Stimulated activated memory B cell treated with anti-CD40 and anti-IgM and Interleukin-4, amounts not matched to agents 10 μg/mL and 1 μg/mL and 100 μg/mL, for 72 hours (primary cell): ENCODE measurements at regions not wholly inside any gene's neighbourhood (a gene's known extent, or its start where the extent isn't known, plus 50 kb on each side); places are given as distances from the start of the nearest gene placed in this dataset.

Experiments used
- ATAC-seq: fragments of 150-1000 bp; cut with Tn5 transposase; 2 replicates; pipeline ENCODE4 v1.10.0; 2021
- H3K27ac Mint-ChIP-seq: one replicate; pipeline ENCODE4 v1.8.0; 2022; ENCODE audit warnings: mild to moderate bottlenecking, mixed read lengths
- H3K27me3 Mint-ChIP-seq: one replicate; pipeline ENCODE4 v1.8.0; 2022; ENCODE audit warnings: mixed read lengths
- H3K36me3 Mint-ChIP-seq: one replicate; pipeline ENCODE4 v1.8.0; 2022; ENCODE audit warnings: mixed read lengths
- H3K4me1 Mint-ChIP-seq: one replicate; pipeline ENCODE4 v1.8.0; 2022; ENCODE audit warnings: mixed read lengths
- H3K4me3 Mint-ChIP-seq: one replicate; pipeline ENCODE4 v1.8.0; 2022; ENCODE audit warnings: mild to moderate bottlenecking, moderate library complexity, mixed read lengths
- H3K9me3 Mint-ChIP-seq: one replicate; pipeline ENCODE4 v1.8.0; 2022; ENCODE audit warnings: mixed read lengths

DNA sequence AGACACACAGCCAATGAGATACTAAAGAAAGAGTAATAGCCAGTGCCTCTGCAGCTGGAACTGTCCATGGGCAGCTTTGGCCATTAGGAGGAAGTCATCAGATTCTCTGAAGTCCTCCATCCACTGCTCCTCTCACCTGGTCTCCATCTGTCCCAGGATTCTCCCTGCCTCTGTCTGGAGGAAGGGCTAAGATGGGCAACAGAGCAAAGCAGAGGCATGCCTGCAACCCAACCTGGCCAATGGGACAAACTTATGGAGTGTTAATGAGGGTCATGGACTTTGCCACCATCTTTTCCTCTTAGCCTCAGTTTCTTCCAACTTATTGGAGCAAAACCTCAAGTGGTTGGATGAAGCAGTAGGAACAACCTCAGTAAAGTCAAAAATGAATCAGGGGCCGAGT is 91.5 kb upstream of the SIX3 start:
- peaks cover 46% of the 10 kb centered on the region for H3K27me3 Mint-ChIP-seq
- no peak for ATAC-seq
- no peaks in the 10 kb centered on the region for H3K4me1 Mint-ChIP-seq
- H3K9me3 Mint-ChIP-seq: no peaks in the 10 kb centered on the region
- no peak overlapping the region for H3K4me3 Mint-ChIP-seq
- no peak overlapping the region for H3K27ac Mint-ChIP-seq
- no peaks in the 10 kb centered on the region for H3K36me3 Mint-ChIP-seq

DNA sequence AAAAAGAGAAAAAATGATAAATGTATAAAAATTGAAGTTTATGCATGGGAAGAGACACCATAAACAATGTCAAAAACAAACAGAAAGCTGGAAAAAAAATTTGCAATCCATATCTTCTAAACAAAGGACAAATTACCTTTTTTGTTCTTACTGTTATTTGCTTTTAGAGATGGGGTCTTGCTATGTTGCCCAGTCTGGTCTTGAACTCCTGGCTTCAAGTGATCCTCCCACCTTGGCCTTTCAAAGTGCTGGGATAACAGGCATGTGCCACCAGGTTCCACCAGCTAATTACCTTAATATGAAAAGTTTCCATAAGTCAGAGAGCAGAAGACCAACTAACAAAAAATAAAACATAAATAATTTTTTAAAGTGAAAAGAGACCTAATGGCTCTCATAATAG is 90.0 kb upstream of the SIX3 start:
- Mint-ChIP-seq H3K27ac (no peak overlapping the region), H3K27me3 (peaks cover 51% of the 10 kb centered on the region), H3K4me1 (no peaks in the 10 kb centered on the region), H3K4me3 (no peak overlapping the region), H3K36me3 (no peaks in the 10 kb centered on the region), H3K9me3 (no peaks in the 10 kb centered on the region)
- no peak for ATAC-seq

DNA sequence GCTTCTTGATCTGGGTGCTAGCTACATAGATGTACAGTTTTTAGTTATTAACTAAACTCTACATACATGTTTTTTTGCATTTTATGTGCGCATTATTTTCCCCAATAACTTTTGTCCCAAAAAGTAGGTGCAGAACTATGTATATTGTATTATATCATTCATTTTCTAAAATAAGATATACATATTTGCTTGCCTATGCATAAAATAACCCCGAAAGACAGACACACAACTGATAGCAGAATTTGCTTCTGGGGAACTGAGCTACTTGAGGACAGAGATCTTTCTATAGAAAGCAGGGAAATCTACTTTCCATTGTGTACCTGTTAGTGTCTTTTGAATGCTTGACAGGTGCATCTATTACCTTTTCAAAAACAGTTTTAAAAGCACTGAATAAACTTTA is 88.9 kb upstream of the SIX3 start:
- Mint-ChIP-seq H3K27me3 (peaks cover 46% of the 10 kb centered on the region), H3K4me3 (no peak overlapping the region), H3K4me1 (no peaks in the 10 kb centered on the region), H3K36me3 (no peaks in the 10 kb centered on the region), H3K9me3 (no peaks in the 10 kb centered on the region), H3K27ac (no peak overlapping the region)
- ATAC-seq: no peak

DNA sequence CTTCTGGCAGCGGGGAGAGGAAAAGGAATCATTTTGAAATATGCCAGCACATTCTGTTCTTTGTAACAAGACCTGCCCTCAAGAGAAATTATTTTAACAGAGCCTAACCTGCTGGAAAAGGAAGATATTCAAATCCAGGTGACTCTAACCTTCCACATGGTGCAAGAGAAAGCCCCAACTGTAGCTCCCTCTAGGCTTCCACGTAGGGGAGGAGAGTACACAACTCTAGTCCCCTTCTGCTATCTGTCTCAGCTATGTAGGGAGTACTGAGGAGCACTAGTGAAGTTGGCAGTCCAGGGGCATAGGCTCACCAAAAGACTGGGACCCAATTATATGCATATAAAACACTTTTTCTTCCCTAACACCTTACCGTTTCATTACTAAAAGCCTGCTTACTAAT is 82.2 kb upstream of the SIX3 start:
- Mint-ChIP-seq H3K27me3 (peaks cover 69% of the 10 kb centered on the region), H3K4me1 (no peaks in the 10 kb centered on the region), H3K4me3 (no peak overlapping the region), H3K27ac (no peak overlapping the region), H3K9me3 (peaks cover 15% of the 10 kb centered on the region), H3K36me3 (no peaks in the 10 kb centered on the region)
- no peak for ATAC-seq

DNA sequence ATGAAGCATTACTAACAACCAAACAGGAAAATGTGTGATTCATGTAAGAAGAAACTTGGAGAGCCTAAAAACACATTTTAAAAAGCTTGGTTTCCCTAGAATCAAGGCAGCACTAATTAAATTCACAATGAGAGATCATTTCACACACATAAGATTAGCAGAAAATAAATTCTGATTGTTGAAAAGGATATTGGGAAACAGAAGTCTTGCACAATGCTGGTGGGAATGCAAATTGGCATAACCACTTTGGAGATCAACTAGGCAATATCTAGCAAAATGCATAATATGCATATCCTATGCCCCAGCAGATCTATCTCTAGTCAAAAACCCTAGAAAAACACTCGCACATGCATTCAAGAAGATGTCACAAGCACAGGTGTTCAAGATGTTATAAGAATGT is 75.3 kb upstream of the SIX3 start:
- Mint-ChIP-seq H3K4me3 (no peak overlapping the region), H3K27me3 (peaks cover 29% of the 10 kb centered on the region), H3K9me3 (peaks cover 2% of the 10 kb centered on the region), H3K27ac (no peak overlapping the region), H3K4me1 (no peaks in the 10 kb centered on the region), H3K36me3 (no peaks in the 10 kb centered on the region)
- ATAC-seq: no peak

DNA sequence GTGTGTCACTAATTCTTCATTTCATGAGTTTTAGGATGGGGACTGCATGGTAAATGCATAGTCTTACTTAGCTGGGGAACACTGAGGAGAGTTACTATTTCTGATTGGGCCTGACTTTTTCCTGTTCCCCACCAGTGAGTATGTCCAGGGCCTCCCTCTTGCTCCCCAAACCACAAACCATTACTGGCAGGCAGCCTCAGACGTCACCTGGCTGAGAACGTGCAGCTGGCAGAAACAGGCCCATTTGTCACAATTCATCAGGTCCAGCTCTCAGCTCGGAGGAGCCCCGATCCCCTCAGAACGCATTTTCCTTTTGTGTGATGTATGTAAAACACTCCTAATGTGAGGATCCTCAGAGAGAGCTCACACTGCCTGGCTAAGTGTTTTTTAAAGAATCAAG is 71.7 kb upstream of the SIX3 start:
- Mint-ChIP-seq H3K27me3 (peaks cover 1% of the 10 kb centered on the region), H3K36me3 (no peaks in the 10 kb centered on the region), H3K4me3 (no peak overlapping the region), H3K27ac (no peak overlapping the region), H3K9me3 (no peaks in the 10 kb centered on the region), H3K4me1 (no peaks in the 10 kb centered on the region)
- ATAC-seq: no peak

DNA sequence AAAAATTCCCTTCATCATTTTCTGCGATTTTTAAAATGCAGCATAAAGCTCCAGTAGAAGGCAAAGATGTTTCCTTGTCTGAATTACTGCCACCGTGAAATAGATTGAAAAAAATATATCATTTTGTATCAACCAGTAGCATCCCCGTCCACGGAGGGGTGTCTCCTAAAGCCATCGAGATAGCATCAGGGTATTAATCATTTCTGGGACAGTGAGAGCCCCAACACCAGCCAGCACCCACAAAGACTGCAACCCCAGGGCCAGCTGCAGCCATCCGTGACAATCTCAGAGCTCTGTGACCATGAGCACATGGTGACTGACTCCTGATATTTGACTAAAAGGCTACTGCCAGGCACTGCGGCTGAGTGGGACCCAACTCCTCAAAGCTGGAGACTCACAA is 64.1 kb upstream of the SIX3 start:
- H3K27ac Mint-ChIP-seq: no peak overlapping the region
- H3K9me3 Mint-ChIP-seq: peaks cover 8% of the 10 kb centered on the region
- H3K4me1 Mint-ChIP-seq: no peaks in the 10 kb centered on the region
- ATAC-seq: no peak
- peaks cover 6% of the 10 kb centered on the region for H3K36me3 Mint-ChIP-seq
- H3K4me3 Mint-ChIP-seq: no peak overlapping the region
- H3K27me3 Mint-ChIP-seq: peaks cover 22% of the 10 kb centered on the region

DNA sequence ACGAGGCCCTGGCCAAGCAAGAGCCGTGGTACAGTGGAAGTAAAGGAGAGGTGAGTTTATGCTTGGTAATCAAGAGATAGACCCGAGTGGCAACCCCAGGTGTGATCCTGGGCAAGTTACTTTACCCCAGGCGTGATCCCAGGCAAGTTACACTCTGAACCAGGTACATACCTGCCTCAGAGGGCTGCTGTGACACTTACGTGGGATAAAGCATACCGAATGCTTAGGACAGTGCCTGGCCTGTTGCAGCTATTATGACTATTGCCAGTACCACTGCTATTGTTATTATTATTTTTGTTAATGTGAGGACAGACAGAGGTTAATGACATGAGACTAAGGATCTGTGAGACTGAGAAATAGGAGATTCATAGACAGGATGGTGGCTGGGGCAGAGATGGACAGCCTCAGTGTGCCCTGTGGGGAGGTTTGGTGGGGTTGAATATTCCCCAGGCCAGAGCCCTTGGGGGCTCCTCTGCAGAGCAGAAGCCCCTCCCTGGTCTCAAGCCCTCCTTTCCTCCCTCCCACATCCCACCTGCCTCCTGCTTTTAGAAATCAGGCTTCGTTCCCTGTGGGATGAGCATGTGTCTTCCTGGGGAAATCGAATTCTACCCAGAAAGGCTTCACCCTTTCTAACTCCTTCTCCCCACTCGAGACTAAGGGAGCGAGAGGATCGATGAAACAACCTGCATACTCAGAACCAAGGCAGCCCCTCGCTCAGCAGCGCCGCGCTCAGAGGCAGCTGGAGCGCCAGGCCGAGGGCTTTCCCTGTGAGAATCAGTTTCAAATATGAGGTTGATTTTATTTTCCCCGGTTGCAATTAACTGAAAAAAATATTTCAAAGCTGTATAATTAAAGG is 62.0 kb upstream of the SIX3 start:
- Mint-ChIP-seq H3K4me3 (no peak overlapping the region), H3K4me1 (no peaks in the 10 kb centered on the region), H3K27me3 (peaks cover 22% of the 10 kb centered on the region), H3K9me3 (peaks cover 8% of the 10 kb centered on the region), H3K27ac (no peak overlapping the region), H3K36me3 (peaks cover 6% of the 10 kb centered on the region)
- ATAC-seq: no peak

DNA sequence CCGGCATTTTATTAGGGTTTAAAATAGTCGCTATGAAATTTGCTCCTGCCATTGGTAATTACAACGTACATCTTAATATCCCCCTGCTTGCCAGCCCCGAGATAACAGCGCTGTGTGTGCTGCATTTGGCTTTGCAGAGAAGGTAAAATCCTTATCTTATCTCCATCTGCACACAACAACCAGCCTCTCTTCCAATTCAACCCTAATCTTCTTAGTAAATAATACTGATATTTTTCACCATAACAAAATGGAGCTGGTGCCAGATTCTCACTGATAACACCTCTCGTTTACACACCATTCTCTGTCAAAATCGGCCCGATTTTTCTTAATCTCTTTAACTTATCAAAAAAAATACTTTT is 61.4 kb upstream of the SIX3 start:
- Mint-ChIP-seq H3K27ac (no peak overlapping the region), H3K4me3 (no peak overlapping the region), H3K36me3 (peaks cover 4% of the 10 kb centered on the region), H3K4me1 (no peaks in the 10 kb centered on the region), H3K27me3 (peaks cover 17% of the 10 kb centered on the region), H3K9me3 (peaks cover 7% of the 10 kb centered on the region)
- ATAC-seq: no peak

DNA sequence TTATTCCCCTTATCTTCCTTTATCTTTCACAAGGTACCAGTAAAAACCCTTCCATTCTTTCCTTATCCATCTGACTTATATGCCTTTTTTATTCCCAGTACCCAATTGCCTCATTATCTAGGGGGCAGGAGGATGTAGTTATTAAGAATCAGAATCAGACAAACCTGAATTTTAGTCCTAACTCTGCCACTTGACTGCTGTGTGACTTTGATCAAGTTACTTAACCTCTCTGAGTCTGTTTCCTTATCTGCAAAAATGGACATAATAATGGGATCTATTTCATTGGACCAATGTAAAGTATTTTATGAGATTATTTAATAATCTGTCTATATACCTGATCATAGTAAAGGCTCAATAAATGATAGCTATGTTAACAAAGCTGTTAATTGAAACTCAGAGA is 59.6 kb upstream of the SIX3 start:
- Mint-ChIP-seq H3K36me3 (no peaks in the 10 kb centered on the region), H3K27me3 (peaks cover 8% of the 10 kb centered on the region), H3K4me1 (no peaks in the 10 kb centered on the region), H3K27ac (no peak overlapping the region), H3K4me3 (no peak overlapping the region), H3K9me3 (no peaks in the 10 kb centered on the region)
- no peak for ATAC-seq

DNA sequence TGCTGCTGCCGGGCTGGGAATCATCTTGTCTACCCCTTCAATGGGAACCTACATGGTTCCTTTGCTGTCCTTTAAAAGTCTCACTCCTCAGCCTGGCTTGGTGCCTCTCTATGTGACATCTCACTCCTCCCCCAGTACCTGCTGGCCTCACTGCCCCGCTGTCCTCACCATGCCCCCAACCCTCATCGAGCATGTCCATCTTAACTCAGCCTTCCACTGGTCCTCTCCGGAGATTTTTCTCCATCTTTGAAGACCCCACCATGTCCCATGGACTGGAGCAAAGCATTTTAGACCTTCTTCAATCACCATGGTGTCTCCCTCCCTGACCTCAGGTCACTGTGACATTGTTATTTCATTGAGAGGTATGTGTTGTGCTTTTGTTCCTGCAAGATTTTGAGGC is 58.1 kb upstream of the SIX3 start:
- no peak overlapping the region for H3K27ac Mint-ChIP-seq
- ATAC-seq: no peak
- no peaks in the 10 kb centered on the region for H3K4me1 Mint-ChIP-seq
- no peak overlapping the region for H3K4me3 Mint-ChIP-seq
- peaks cover 16% of the 10 kb centered on the region for H3K27me3 Mint-ChIP-seq
- H3K36me3 Mint-ChIP-seq: no peaks in the 10 kb centered on the region
- no peaks in the 10 kb centered on the region for H3K9me3 Mint-ChIP-seq

DNA sequence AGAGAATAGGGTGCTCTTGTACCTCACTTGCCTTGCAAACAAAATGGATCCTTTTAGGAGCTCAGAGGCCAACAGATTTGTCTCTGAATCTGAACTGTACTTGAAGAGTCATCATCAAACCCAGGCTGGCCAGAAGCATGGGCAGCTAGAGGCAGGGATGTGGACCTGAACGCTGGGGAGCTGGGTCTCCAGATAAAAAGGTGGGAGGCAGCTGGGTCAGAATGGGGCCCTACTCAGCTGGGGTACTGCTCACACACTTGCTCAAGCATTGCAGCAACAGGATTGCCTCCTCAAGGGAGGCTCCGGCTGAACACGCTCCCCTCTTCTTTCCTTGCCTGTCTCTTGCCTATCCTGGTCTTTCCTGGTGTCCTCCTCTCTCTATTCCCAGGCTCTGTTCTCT is 57.3 kb upstream of the SIX3 start:
- no peak for ATAC-seq
- Mint-ChIP-seq H3K27ac (no peak overlapping the region), H3K9me3 (no peaks in the 10 kb centered on the region), H3K4me3 (no peak overlapping the region), H3K4me1 (no peaks in the 10 kb centered on the region), H3K27me3 (peaks cover 9% of the 10 kb centered on the region), H3K36me3 (no peaks in the 10 kb centered on the region)

DNA sequence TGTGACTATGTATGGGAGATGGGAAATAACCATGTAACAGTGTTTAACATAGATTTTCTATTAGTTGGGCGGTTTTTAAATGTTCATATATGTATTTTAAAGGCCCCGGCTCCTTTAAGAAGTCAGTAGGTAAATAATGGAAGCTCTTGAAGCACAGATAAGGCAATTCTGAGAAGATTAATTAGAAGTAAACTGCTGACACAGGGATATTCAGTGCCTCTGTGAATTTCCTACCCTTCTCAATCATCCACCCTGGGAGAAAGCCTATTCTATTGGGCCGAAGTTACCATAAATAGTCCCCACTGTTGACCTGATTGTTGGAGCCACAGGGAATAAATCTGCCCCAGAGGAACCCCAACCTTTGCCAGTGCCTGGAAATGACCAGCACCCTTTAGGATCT is 56.8 kb upstream of the SIX3 start:
- no peaks in the 10 kb centered on the region for H3K9me3 Mint-ChIP-seq
- H3K4me3 Mint-ChIP-seq: no peak overlapping the region
- H3K27me3 Mint-ChIP-seq: peaks cover 9% of the 10 kb centered on the region
- no peak for ATAC-seq
- no peaks in the 10 kb centered on the region for H3K36me3 Mint-ChIP-seq
- H3K27ac Mint-ChIP-seq: no peak overlapping the region
- H3K4me1 Mint-ChIP-seq: no peaks in the 10 kb centered on the region

DNA sequence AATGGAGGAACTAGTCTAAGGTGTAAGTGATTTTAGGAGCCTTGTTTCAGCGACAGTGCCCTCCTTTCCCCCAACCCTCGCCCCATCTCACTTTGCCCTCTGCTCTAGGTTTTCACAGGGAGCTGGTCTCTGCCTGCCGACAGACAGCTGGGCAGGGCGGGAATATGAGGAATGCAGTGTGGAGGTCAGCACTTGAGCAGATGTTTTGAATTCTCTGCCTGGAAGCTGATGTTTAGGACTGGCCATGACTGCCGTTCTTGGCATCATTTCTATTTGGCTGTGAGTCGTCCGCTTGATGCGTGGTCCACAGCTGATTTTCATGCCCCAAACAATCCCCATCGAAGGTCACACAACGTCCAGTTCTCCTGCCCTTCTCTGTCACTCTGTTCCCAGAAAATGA is 55.1 kb upstream of the SIX3 start:
- Mint-ChIP-seq H3K27me3 (peaks cover 9% of the 10 kb centered on the region), H3K9me3 (peaks cover 3% of the 10 kb centered on the region), H3K4me1 (no peaks in the 10 kb centered on the region), H3K4me3 (no peak overlapping the region), H3K27ac (no peak overlapping the region), H3K36me3 (no peaks in the 10 kb centered on the region)
- ATAC-seq: no peak

DNA sequence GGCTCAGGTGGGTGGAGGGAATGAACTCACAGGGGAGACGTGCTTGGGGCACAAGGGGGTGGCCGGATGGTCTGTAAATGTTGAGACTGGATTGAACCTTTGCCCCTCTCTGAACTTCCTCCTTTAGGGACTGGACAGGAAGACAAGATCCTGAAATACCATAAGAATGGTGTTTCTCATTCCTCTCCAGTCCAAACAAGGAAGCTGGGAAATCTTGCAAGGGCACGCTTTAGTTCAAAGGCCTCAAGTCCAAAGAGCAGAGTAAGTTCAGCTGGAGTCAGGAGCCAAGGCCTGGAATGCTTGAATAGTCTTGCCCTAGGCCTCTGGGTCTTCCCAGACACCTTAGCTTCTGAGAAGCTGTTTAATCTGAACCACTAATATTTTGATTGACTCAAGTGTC is 52.4 kb upstream of the SIX3 start:
- peaks cover 3% of the 10 kb centered on the region for H3K4me1 Mint-ChIP-seq
- no peak for ATAC-seq
- H3K9me3 Mint-ChIP-seq: peaks cover 11% of the 10 kb centered on the region
- H3K36me3 Mint-ChIP-seq: no peaks in the 10 kb centered on the region
- H3K27me3 Mint-ChIP-seq: peaks cover 13% of the 10 kb centered on the region
- no peak overlapping the region for H3K4me3 Mint-ChIP-seq
- H3K27ac Mint-ChIP-seq: no peak overlapping the region
